ENCODE measurements at regions not wholly inside any gene's neighbourhood (a gene's known extent, or its start where the extent isn't known, plus 50 kb on each side); places are given as distances from the start of the nearest gene placed in this dataset.
A peak's percentile ranks its signal among the peaks of the same experiment; 100 is the strongest.

GRCh38 chr3:135310317-135310716 lies 515.3 kb downstream of the EPHB1 start:
- intact Hi-C loops (cut with DNase I) = no loop called here
- ATAC-seq (ENCODE audit: poor library complexity) = no peak
- no peak for DNase-seq

- intact Hi-C loops (cut with DNase I) = no loop called here
- DNase-seq = no peak
- no peak for ATAC-seq (ENCODE audit: poor library complexity)
Observed at GRCh38 chr3:135311699-135312098, 516.6 kb downstream of the EPHB1 start.

GRCh38 chr3:135314237-135314636 lies 519.2 kb downstream of the EPHB1 start:
- intact Hi-C loops (cut with DNase I) = no loop called here
- DNase-seq (no peak), ATAC-seq (ENCODE audit: poor library complexity) (no peak)

- intact Hi-C loops (cut with DNase I) = no loop called here
- ATAC-seq (ENCODE audit: poor library complexity) (no peak), DNase-seq (no peak)
Observed at GRCh38 chr3:135324301-135324700, 529.2 kb downstream of the EPHB1 start.

- DNase-seq (no peak), ATAC-seq (ENCODE audit: poor library complexity) (no peak)
- intact Hi-C loops (cut with DNase I) = no loop called here
Observed at GRCh38 chr3:135325096-135325495, 530.0 kb downstream of the EPHB1 start.

DNA sequence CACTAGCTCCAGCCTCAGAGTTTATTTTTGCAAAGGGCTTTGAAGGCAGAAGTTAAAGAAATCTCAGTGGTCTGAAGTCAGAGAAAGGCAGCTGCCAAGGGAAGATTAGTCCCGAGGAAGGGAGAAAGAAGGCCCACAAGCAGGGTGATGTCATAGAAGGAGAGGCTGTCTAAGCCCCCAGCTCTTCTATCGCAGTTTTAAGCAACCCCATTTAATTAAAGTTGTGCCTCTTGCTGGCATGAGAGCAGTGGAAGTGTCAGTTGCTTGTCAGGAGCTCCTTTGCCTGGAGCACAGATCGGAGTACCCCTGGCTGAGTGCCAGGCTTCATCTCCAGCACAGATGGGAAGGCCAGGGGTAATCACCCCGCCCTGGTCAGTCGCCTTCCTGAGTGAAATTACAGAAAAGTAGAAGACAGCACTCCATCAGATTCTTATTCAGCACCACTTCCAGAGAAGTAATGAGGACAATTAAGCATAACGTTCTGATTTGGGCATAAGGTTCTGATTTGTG lies 530.7 kb downstream of the EPHB1 start:
- no peak for DNase-seq
- no peak for ATAC-seq (ENCODE audit: poor library complexity)
- intact Hi-C loops (cut with DNase I) = no loop called here

- DNase-seq = no peak
- intact Hi-C loops (cut with DNase I) = no loop called here
- ATAC-seq (ENCODE audit: poor library complexity) = no peak
Observed at GRCh38 chr3:135326851-135327250, 531.8 kb downstream of the EPHB1 start.

DNA sequence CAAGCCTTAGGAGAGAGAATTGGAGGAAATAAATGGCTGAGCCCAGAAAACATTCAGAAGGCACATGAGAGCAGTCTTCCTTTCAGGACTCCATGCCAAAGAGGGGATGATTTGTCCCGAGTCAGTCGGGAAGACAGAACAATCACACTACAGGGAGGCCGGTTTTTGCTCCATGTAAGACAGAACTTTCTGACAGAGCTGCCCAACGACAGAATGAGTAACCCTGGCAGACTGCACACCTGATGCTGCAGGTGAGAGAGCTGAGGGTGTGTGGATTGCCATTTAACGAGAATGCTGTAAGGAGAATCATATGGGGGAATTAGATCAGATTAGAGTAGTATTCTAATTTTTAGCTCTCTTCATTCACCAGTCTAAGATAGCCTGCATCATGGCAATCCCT lies 533.0 kb downstream of the EPHB1 start:
- intact Hi-C loops (cut with DNase I) = no loop called here
- ATAC-seq (ENCODE audit: poor library complexity) (no peak), DNase-seq (no peak)

DNA sequence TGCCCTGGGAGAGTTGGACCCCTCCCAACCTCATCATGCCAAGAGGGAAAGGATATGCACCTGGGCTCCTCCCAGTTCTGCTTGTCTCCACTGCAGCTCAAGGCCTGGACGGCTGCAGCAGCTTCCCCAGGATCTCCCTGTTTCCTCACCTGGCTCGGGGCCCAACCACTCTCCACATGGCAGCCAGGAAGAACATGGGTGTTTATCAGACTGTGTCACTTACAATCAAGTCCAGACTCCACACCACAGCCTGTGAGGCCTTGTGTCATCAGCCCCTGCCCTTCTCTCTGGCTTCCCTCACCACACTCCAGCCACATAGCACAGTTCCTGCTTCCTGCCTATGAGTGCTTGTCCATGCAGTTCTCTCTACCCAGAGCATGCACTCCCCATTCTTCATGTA lies 534.4 kb downstream of the EPHB1 start:
- DNase-seq = peak; percentile 64
- peak; percentile 57 for ATAC-seq (ENCODE audit: poor library complexity)
- intact Hi-C loops (cut with DNase I) = no loop called here

DNA sequence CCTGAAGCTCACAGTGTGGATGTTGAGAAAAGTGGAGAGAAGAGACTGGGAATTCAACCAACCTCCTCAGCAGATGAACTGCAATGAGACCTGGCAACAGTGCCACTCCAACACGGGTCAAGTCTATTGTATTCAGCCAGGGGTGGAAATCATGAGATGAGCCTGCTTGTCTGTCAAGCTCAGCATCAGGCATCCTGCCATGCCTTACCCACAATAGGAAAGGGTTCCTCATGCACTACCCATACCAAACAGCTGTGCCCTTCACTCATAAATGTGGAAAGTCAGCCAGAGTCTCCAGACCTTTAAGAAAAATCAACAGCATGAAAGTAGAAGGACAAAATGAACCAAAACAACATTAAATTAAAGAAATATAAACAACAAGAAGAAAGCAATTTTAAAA lies 542.1 kb downstream of the EPHB1 start:
- ATAC-seq (ENCODE audit: poor library complexity) (no peak), DNase-seq (no peak)
- intact Hi-C loops (cut with DNase I) = no loop called here

GRCh38 chr3:135348690-135349089 lies 553.6 kb downstream of the EPHB1 start:
- intact Hi-C loops (cut with DNase I) = no loop called here
- DNase-seq (no peak), ATAC-seq (ENCODE audit: poor library complexity) (no peak)

- ATAC-seq (ENCODE audit: poor library complexity) (no peak), DNase-seq (no peak)
- intact Hi-C loops (cut with DNase I) = no loop called here
Observed at GRCh38 chr3:135349254-135349948, 554.3 kb downstream of the EPHB1 start.

- ATAC-seq (ENCODE audit: poor library complexity) = no peak
- intact Hi-C loops (cut with DNase I) = no loop called here
- no peak for DNase-seq
Observed at GRCh38 chr3:135352213-135352612, 557.2 kb downstream of the EPHB1 start.

GRCh38 chr3:135362889-135363288 lies 567.8 kb downstream of the EPHB1 start:
- ATAC-seq (ENCODE audit: poor library complexity) (no peak), DNase-seq (no peak)
- intact Hi-C loops (cut with DNase I) = no loop called here

DNA sequence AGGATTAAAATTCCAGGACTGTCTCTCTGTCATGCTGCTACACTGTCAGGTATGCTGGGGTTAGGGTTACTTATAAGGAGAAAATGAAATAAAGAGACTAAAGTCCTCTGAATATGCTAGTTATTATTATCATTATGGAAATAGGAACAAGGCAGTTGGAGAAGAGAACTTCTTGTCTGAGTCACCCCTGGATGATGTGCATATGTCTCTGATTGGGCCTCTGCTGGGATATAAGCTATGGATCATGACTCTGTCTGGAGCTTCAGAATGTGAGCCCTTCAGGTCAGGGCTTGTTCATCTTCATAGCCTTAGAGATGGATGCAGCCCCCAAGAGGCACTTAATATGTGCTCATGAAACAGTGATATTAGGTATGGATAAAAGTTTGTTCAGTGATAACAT lies 569.6 kb downstream of the EPHB1 start:
- no peak for DNase-seq
- intact Hi-C loops (cut with DNase I) = no loop called here
- ATAC-seq (ENCODE audit: poor library complexity) = no peak

DNA sequence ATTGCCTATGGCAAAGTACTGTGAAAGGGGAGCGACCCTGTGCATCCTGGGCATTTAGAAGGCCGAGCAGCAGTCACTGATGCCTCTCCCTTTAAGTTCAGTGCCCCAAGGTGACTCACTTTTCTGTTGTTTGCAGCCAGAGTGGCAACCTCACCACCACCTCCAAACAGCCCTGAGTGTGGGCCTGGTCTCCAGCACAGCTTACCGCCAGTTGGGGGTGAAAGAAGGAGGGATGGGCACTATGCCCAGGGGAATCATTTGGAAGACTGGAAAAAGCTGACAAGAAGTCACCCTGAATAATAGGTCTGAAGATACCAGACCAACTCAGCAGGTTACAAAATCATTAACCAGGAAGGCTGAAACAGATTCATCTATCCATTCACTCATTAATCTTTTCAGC lies 571.8 kb downstream of the EPHB1 start:
- intact Hi-C loops (cut with DNase I) = no loop called here
- ATAC-seq (ENCODE audit: poor library complexity) (no peak), DNase-seq (no peak)

DNA sequence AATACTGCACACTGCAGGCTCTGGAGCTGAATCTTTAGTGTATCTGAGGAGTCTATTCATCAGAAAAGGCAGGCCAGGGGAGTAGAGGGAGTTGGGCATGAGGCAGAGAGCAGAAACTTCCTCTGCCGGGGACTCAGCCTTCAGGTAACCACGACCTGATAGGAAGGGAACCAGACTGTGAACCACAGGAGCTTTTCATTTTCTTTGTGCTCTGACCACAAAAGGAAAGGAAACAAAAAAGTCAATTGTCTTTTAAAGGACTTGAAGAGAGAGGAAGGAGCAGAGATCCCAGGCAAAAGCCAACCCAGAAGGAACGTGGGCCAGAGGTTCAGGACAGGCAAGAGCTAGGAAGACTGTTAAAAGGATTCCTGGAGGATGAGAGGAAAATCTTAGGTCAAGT lies 573.3 kb downstream of the EPHB1 start:
- intact Hi-C loops (cut with DNase I) = no loop called here
- no peak for ATAC-seq (ENCODE audit: poor library complexity)

DNA sequence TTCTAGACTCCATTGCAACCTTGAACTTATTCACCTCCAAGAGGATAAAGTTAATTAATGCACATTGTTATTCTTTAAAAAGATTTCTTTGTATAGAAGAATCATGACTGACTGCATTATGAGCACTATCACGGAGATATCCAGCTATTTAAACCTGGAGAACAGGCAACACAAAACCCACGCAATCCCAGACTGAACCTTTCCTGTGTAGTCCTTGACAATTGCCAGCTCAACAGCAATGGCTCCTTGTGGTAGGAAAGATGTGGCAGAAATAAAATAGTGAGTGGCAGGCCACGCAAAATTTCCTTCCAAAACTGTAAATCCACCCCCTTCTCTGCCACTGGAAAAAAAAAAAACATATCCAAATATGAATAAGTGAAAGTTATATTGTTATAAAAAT lies 573.7 kb downstream of the EPHB1 start:
- no peak for ATAC-seq (ENCODE audit: poor library complexity)
- intact Hi-C loops (cut with DNase I) = no loop called here
- DNase-seq = no peak

More for the DNA sequence above, 573.3 kb downstream of the EPHB1 start:
- no peak for DNase-seq

DNA sequence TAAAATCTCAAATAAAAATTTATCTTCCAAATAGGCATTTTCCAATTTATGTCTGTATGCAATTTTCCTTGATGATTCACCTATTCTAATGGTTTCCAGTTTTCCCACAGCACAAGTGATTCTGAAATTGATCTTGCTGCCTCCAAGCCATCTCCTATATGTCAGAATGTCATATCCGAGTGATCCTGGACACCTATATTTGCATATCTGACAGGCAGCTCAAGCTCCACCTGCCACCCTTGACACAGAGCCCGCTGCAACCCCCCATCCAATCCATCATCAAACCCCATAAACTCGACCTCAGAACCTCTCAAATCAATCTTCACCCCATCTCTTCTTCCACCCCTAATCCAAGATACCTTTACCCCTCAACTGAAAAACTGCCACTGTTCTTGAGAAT lies 579.5 kb downstream of the EPHB1 start:
- intact Hi-C loops (cut with DNase I) = no loop called here
- ATAC-seq (ENCODE audit: poor library complexity) = no peak

DNA sequence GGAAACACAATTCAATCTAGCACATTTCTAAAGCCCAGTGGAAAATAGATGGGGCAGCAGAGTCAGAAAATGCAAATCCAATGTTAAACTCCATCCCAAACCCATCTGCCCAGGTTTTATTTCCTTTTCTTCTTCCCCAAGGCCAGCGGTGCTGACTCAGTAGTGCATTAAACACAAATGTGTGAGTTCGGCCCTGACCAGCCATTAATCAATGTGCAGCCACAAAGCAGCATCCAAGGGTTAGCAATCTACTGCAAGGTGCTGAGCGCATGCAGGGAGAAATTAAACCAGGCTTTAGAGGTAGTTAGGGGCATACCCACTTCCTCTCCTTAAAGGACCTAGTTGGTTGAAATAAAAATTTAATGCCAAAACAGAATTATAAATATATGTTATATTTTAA lies 583.3 kb upstream of the PPP2R3A start:
- intact Hi-C loops (cut with DNase I) = no loop called here
- no peak for DNase-seq

More for the DNA sequence above, 579.5 kb downstream of the EPHB1 start:
- DNase-seq = no peak

GRCh38 chr3:135382621-135383020 lies 582.9 kb upstream of the PPP2R3A start:
- no peak for DNase-seq
- intact Hi-C loops (cut with DNase I) = no loop called here

More for the DNA sequence above, 583.3 kb upstream of the PPP2R3A start:
- ATAC-seq (ENCODE audit: poor library complexity) = no peak

More at GRCh38 chr3:135382621-135383020, 582.9 kb upstream of the PPP2R3A start:
- no peak for ATAC-seq (ENCODE audit: poor library complexity)
